K562 (cell line): ENCODE measurements at regions not wholly inside any gene's neighbourhood (a gene's known extent, or its start where the extent isn't known, plus 50 kb on each side); places are given as distances from the start of the nearest gene placed in this dataset.
A peak's percentile ranks its signal among the peaks of the same experiment; 100 is the strongest.

Source experiments
- ATAC-seq: fragments of 200-7000 bp; cut with Tn5 transposase; 3 replicates; pipeline ENCODE4 v1.9.1; 2020; ENCODE audit warnings: moderate library complexity
- BruUV-seq: library from RNA; stranded (reverse); fragments of 400-500 nt; replicated peaks from 2 replicates; lab custom pipeline; 2021; lab: Mats Ljungman, UMichigan
- CTCF ChIA-PET: fragments of 300-600 bp; formaldehyde crosslinking; extraction: SDS; loops from one replicate; lab custom pipeline; 2021; ENCODE audit warnings: low intra/inter-chr PET ratio; lab: Yijun Ruan, JAX
- POLR2A ChIA-PET: fragments of 300-600, 350-650 bp; sonication (Branson Sonifier 250); formaldehyde crosslinking; extraction: SDS; loops from one replicate; lab custom pipeline; 2021; ENCODE audit warnings: antibody characterized with exemption, inconsistent platforms; lab: Yijun Ruan, JAX
- DNase-seq, 4 experiments: peaks; one replicate each; pipeline versions ENCODE4 v3.0.0 to v3.0.0-alpha.2; 2011 to 2018; ENCODE audit warnings: low spot score in 3 of 4, mixed read lengths in 3 of 4; ENCODE audit errors: extremely low read depth in 1 of 4
- FAIRE-seq: peaks from 2 replicates; lab custom pipeline; 2011; peaks lifted over from hg19 to GRCh38; lab: Jason Lieb, UNC
- H2AFZ ChIP-seq: 2 replicates; pipeline ENCODE4 v1.6.0; 2011; ENCODE audit warnings: low read depth, low read length, control low read depth, inconsistent platforms
- H3K27ac ChIP-seq: fragments of 200-600 bp; 3 replicates; pipeline ENCODE4 v1.8.0; 2011; ENCODE audit warnings: low read depth, mild to moderate bottlenecking, control low read depth, inconsistent platforms, low read length, moderate library complexity, mixed read lengths; ENCODE audit errors: extremely low read depth
- H3K27me3 ChIP-seq, 2 experiments: fragments of 300-600 bp in 1 of 2; 2 replicates in 1 of 2; 3 replicates in 1 of 2; pipeline versions ENCODE4 v1.6.0 to v1.8.0; 2011; ENCODE audit warnings: inconsistent platforms in 2 of 2, low read length in 2 of 2, mild to moderate bottlenecking in 1 of 2, mixed read lengths in 1 of 2, moderate library complexity in 1 of 2; ENCODE audit not compliant: control insufficient read depth in 2 of 2, insufficient read depth in 2 of 2
- H3K36me3 ChIP-seq: fragments of 300-600 bp; 3 replicates; pipeline ENCODE4 v1.8.0; 2011; ENCODE audit warnings: mild to moderate bottlenecking, low read length, inconsistent platforms; ENCODE audit not compliant: control insufficient read depth, insufficient read depth
- H3K4me1 ChIP-seq, 2 experiments: fragments of 200-600 bp in 1 of 2; replicated peaks in 1 of 2; 2 replicates in 1 of 2; 3 replicates in 1 of 2; pipeline versions ENCODE4 v1.5.1 to v1.8.0; 2011; ENCODE audit warnings: inconsistent platforms in 2 of 2, low read length in 2 of 2, mild to moderate bottlenecking in 1 of 2, mixed read lengths in 1 of 2, moderate library complexity in 1 of 2; ENCODE audit not compliant: control insufficient read depth in 2 of 2, insufficient read depth in 2 of 2
- H3K4me2 ChIP-seq: 2 replicates; pipeline ENCODE4 v1.6.1; 2011; ENCODE audit warnings: low read length, control low read depth, inconsistent platforms, mixed read lengths; ENCODE audit not compliant: insufficient read depth
- H3K4me3 ChIP-seq: fragments of 200-600 bp; sonication (generic), shearing (Covaris generic); 2 replicates; pipeline ENCODE4 v1.5.1; 2016; ENCODE audit warnings: control low read depth, inconsistent platforms
- H3K79me2 ChIP-seq: fragments of 200-600 bp; 3 replicates; pipeline ENCODE4 v1.8.0; 2011; ENCODE audit warnings: low read length, inconsistent platforms; ENCODE audit not compliant: control insufficient read depth, insufficient read depth
- H3K9ac ChIP-seq, 2 experiments: 2 replicates each; pipeline versions ENCODE4 v1.6.0 to v1.6.1; 2011; ENCODE audit warnings: low read depth in 2 of 2, low read length in 2 of 2, control low read depth in 1 of 2, inconsistent platforms in 1 of 2, mild to moderate bottlenecking in 1 of 2, mixed read lengths in 1 of 2; ENCODE audit not compliant: insufficient read depth in 1 of 2
- H3K9me1 ChIP-seq: one replicate; pipeline ENCODE4 v1.6.0; 2011; ENCODE audit warnings: inconsistent platforms, mild to moderate bottlenecking, low read length, moderate library complexity; ENCODE audit not compliant: control insufficient read depth, insufficient read depth
- H3K9me3 ChIP-seq: replicated peaks from 2 replicates; pipeline ENCODE4 v1.5.1; 2011; ENCODE audit warnings: low read depth, low read length, inconsistent platforms; ENCODE audit not compliant: control insufficient read depth, insufficient read depth
- H4K20me1 ChIP-seq: replicated peaks from 2 replicates; pipeline ENCODE4 v1.6.1; 2011; ENCODE audit warnings: low read length, inconsistent platforms, mixed read lengths; ENCODE audit not compliant: control insufficient read depth, insufficient read depth
- ATF7 ChIP-seq: fragments of 450-650 bp; IDR thresholded peaks from 2 replicates; pipeline ENCODE4 v1.7.1; 2014; ENCODE audit warnings: mild to moderate bottlenecking, moderate library complexity
- DLX4 ChIP-seq: fragments of 250-450 bp; sonication (Bioruptor Pico); IDR thresholded peaks from 2 replicates; pipeline ENCODE4 v1.6.1; 2021; ENCODE audit warnings: mild to moderate bottlenecking
- MITF ChIP-seq: IDR thresholded peaks from 2 replicates; pipeline ENCODE4 v1.6.1; 2014; ENCODE audit warnings: antibody characterized with exemption
- MYNN ChIP-seq, 2 experiments: sonication (generic); formaldehyde crosslinking in 1 of 2; IDR thresholded peaks; 2 replicates each; pipeline versions ENCODE4 v1.5.0 to v1.6.1; 2016 to 2020; ENCODE audit warnings: antibody characterized with exemption in 1 of 2, missing genetic modification reagents in 1 of 2
- NR2C2 ChIP-seq, 2 experiments: fragments of 200-800 bp in 1 of 2; sonication (Bioruptor generic) in 1 of 2; sonication (generic) in 1 of 2; formaldehyde crosslinking in 1 of 2; IDR thresholded peaks; 2 replicates each; pipeline versions ENCODE4 v1.6.1 to v1.8.0; 2016 to 2022; ENCODE audit warnings: mild to moderate bottlenecking in 1 of 2, missing compliant biosample characterization in 1 of 2, missing genetic modification characterization in 1 of 2, missing genetic modification reagents in 1 of 2
- PPARD ChIP-seq: fragments of 250-450 bp; sonication (Bioruptor Pico); IDR thresholded peaks from 2 replicates; pipeline ENCODE4 v1.8.0; 2022; ENCODE audit warnings: inconsistent platforms, mild to moderate bottlenecking, moderate library complexity
- RBBP5 ChIP-seq: fragments of 200-600 bp; sonication (generic); IDR thresholded peaks from 2 replicates; pipeline ENCODE4 v1.6.1; 2012; ENCODE audit warnings: borderline replicate concordance, mild to moderate bottlenecking, low read length, control low read depth, inconsistent platforms; ENCODE audit not compliant: insufficient read depth, poor library complexity, severe bottlenecking
- SAP30 ChIP-seq: fragments of 200-600 bp; sonication (generic); IDR thresholded peaks from 2 replicates; pipeline ENCODE4 v1.6.1; 2012; ENCODE audit warnings: borderline replicate concordance, low read depth, mild to moderate bottlenecking, moderate library complexity, low read length, control low read depth, inconsistent platforms; ENCODE audit not compliant: insufficient read depth, poor library complexity, severe bottlenecking
- SMARCE1 ChIP-seq: fragments of 450-650 bp; IDR thresholded peaks from 2 replicates; pipeline ENCODE4 v1.7.1; 2016; ENCODE audit warnings: mild to moderate bottlenecking
- ZEB2 ChIP-seq: fragments of 450-650 bp; IDR thresholded peaks from 2 replicates; pipeline ENCODE4 v1.6.1; 2016
- ZFX ChIP-seq: sonication (generic); formaldehyde crosslinking; IDR thresholded peaks from 2 replicates; pipeline ENCODE4 v1.8.0; 2022; ENCODE audit warnings: mild to moderate bottlenecking, missing genetic modification reagents, moderate library complexity
- ZNF449 ChIP-seq: fragments of 250-450 bp; sonication (Bioruptor Pico); IDR thresholded peaks from 2 replicates; pipeline ENCODE4 v1.8.0; 2022; ENCODE audit warnings: moderate library complexity, mild to moderate bottlenecking, inconsistent platforms
- WGBS: fragments of 100-300 bp; shearing (Covaris generic); methylation state at CpG from one replicate; pipeline ENCODE4 v1.1.6; 2016; ENCODE audit warnings: low coverage, mixed read lengths; ENCODE audit not compliant: insufficient coverage; ENCODE audit errors: missing lambda C conversion rate; 5-methylcytosine and 5-hydroxymethylcytosine counted together
- in situ Hi-C: fragments of 300-500 bp; cut with MboI; formaldehyde crosslinking; loops from 4 replicates; pipeline ENCODE4 v1.15.0; 2018; ENCODE audit warnings: inconsistent platforms, mixed read lengths
- intact Hi-C: fragments of 100-400 bp; cut with micrococcal nuclease; formaldehyde crosslinking; loops from 2 replicates; pipeline ENCODE4 v1.14.2; 2022
- TF ChIP-seq, protein P1 (sequence below), 2 experiments: IDR thresholded peaks; 2 replicates each; pipeline ENCODE4 v1.6.1; 2012; ENCODE audit warnings: improper control_type of control experiment in 2 of 2, low read depth in 2 of 2, low read length in 2 of 2, borderline replicate concordance in 1 of 2

DNA sequence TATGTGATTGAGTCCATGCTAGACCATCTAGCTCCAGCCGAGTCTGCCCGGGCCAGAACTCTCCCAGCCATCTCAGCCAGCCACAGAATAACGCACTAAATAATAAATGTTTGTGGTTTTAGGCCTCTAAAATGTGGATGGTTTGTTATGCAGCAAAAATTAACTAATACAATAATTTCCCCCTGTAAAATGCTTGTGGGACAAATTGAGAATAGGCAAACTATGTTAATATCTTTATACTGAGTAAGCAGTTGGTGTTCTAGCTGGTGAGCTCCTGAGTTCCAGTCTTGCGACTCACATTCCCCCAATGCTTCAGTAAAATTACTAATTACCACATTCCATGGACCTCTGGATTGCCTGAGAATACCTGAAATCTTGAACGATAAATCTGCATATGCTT, 316.8 kb upstream of the NFE2L3 start (continued):
- TF ChIP-seq ZNF449 (CRISPR knock-in tag) (no peak), RBBP5 (no peak), ZEB2 (no peak), NR2C2 (CRISPR knock-in tag; IDR thresholded peaks at IDR 0.05) (no peak), NR2C2 (tag; IDR thresholded peaks at IDR 0.05) (no peak), ZFX (CRISPR knock-in tag) (no peak), SAP30 (no peak), SMARCE1 (no peak)

DNA sequence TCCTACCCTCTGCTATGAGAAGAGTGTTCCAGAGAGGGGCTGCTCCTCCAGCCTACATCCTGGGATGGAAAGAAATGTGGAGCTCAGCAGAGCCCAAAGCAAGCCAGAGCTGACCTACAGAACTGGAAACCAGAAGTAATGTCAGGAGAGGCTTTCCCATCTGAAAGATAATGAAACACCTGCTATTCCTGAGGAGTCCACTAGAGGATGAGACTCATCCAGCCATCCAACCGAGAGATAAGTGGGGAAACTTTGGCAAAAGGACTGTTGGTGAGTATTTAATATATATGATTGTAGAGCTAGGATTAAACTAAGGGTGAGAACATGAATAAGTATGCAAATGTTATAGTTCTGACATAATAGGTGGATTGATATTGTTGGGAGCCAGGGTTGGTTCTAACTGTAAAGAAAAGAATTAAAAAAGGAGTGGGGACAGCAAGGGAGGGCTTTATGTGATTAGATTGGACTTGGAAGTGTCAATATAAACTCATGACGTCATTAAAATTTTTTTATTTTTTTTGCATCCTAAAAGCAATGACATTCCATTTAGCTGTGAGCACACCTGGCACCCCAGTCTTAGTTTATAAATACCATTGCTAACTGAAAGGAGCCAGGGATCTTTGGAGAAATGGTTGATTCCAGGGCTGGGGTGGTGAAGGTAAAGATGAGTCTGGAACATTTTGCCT, 312.8 kb upstream of the NFE2L3 start:
- DNase-seq: peak in 3 of 4 experiments; percentile 15 to 36 (median 26)
- H3K27me3 ChIP-seq: 0 out of 5 replicates have a peak, but pooled peaks cover 0 to 2% of the 10 kb centered on the region in 2 experiments
- CTCF ChIA-PET: interaction anchor here (0.5 to 1.1 kb wide), 3 partner anchors 10 to 526 kb away, joined by 4 to 5 read pairs (median 4); no protein-coding TSS in a partner anchor
- H3K9me3 ChIP-seq: no peaks in the 10 kb centered on the region
- in situ Hi-C loops (loop anchor here (25.0 kb wide), 1 partner anchor 452 kb away; no protein-coding TSS in a partner anchor), intact Hi-C loops (no loop called here)
- peak; percentile 67 for FAIRE-seq
- H3K27ac ChIP-seq: no peak overlapping the region
- no peak overlapping the region for H3K4me2 ChIP-seq
- BruUV-seq: no TSS peak
- no peaks in the 10 kb centered on the region; a peak in 1 of 5 replicates for H3K4me1 ChIP-seq
- H3K36me3 ChIP-seq: no peaks in the 10 kb centered on the region
- no peaks in the 10 kb centered on the region for H3K79me2 ChIP-seq
- peak; percentile 44; the same call in 1 of the 3 replicates for ATAC-seq
- no peaks in the 10 kb centered on the region for H3K9me1 ChIP-seq
- no peaks in the 10 kb centered on the region for H4K20me1 ChIP-seq
- 2% methylated on average over 2 of the region's 2 CpGs for WGBS
- peak overlapping the region; percentile 48 for H2AFZ ChIP-seq
- POLR2A ChIA-PET: interaction anchor here (0.9 kb wide), 1 partner anchor 17 kb away, joined by 3 read pairs; no protein-coding TSS in a partner anchor
- no peak overlapping the region for H3K9ac ChIP-seq
- H3K4me3 ChIP-seq: no peak overlapping the region
- TF ChIP-seq, protein P1, sequence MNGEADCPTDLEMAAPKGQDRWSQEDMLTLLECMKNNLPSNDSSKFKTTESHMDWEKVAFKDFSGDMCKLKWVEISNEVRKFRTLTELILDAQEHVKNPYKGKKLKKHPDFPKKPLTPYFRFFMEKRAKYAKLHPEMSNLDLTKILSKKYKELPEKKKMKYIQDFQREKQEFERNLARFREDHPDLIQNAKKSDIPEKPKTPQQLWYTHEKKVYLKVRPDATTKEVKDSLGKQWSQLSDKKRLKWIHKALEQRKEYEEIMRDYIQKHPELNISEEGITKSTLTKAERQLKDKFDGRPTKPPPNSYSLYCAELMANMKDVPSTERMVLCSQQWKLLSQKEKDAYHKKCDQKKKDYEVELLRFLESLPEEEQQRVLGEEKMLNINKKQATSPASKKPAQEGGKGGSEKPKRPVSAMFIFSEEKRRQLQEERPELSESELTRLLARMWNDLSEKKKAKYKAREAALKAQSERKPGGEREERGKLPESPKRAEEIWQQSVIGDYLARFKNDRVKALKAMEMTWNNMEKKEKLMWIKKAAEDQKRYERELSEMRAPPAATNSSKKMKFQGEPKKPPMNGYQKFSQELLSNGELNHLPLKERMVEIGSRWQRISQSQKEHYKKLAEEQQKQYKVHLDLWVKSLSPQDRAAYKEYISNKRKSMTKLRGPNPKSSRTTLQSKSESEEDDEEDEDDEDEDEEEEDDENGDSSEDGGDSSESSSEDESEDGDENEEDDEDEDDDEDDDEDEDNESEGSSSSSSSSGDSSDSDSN (IDR thresholded peaks at IDR 0.05; ENCODE audit: borderline replicate concordance in 1 of 2, low read depth in 2 of 2, low read length in 2 of 2): no peak
- TF ChIP-seq PPARD (CRISPR knock-in tag): no peak
- no peak for TF ChIP-seq MITF
- no peak for TF ChIP-seq MYNN (IDR thresholded peaks at IDR 0.05)
- TF ChIP-seq MYNN (CRISPR knock-in tag; IDR thresholded peaks at IDR 0.05): no peak
- TF ChIP-seq DLX4: no peak
- peak; percentile 75 for TF ChIP-seq ATF7
